ENCODE measurements at regions not wholly inside any gene's neighbourhood (a gene's known extent, or its start where the extent isn't known, plus 50 kb on each side); places are given as distances from the start of the nearest gene placed in this dataset.
"Not testable (repeated sequence)": the region's sequence is repeated elsewhere in the genome, so short reads cannot be mapped to it uniquely, and the experiment has no call there.

DNA sequence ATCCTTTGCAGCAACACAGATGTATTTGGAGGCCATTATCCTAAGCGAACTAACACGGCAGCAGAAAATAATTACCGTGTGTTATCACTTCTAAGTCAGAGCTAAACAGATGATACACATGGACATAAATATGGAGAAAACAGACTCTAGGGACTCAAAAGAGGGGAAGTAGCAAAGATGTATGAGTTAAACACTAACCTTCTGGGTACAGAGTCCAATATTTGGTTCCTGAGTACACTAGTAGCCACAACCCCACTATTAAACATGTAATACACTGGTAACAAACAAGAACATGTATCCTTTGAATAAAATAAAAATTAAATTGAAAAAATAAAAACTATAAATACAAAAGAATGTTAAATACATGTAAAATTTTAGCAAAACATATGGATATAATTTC, 118.0 kb upstream of the SLITRK5 start:
- Histone ChIP-seq H3K27me3 (no peaks in the 10 kb centered on the region), H3K4me3 (no peak overlapping the region), H3K4me1 (ENCODE audit: insufficient read depth) (no peaks in the 10 kb centered on the region), H3K27ac (no peak overlapping the region), H3K9me3 (no peaks in the 10 kb centered on the region), H3K36me3 (no peaks in the 10 kb centered on the region)
- intact Hi-C loops (cut with DNase I), result no loop called here
- WGBS, 3 donors, result 53 to 76% (median 57%) methylated on average over 3 of the region's 3 CpGs
- no peak for TF ChIP-seq POLR2A (IDR thresholded peaks at IDR 0.05)
- TF ChIP-seq EP300 (IDR thresholded peaks at IDR 0.05), result no peak
- TF ChIP-seq, protein P1, sequence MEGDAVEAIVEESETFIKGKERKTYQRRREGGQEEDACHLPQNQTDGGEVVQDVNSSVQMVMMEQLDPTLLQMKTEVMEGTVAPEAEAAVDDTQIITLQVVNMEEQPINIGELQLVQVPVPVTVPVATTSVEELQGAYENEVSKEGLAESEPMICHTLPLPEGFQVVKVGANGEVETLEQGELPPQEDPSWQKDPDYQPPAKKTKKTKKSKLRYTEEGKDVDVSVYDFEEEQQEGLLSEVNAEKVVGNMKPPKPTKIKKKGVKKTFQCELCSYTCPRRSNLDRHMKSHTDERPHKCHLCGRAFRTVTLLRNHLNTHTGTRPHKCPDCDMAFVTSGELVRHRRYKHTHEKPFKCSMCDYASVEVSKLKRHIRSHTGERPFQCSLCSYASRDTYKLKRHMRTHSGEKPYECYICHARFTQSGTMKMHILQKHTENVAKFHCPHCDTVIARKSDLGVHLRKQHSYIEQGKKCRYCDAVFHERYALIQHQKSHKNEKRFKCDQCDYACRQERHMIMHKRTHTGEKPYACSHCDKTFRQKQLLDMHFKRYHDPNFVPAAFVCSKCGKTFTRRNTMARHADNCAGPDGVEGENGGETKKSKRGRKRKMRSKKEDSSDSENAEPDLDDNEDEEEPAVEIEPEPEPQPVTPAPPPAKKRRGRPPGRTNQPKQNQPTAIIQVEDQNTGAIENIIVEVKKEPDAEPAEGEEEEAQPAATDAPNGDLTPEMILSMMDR (IDR thresholded peaks at IDR 0.05), result no peak
- DNase-seq, result no peak

DNA sequence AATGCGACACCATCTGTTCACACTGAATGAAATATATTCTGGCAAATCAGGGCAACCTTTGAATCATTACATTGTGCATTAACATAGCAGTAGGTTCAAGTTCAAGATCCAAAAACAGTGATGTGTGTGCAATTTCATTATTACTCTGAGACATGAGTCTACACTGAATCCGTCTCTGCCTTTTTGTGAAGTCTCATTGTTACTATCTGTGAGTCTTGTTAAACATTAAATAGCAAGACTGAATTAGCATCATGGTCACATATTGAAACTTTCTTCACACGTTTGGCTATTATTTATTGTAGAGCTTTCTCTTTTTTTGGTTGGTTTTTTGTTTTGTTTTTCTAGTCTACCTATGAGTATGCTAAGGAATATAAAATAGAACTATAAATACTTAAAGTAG, 117.1 kb upstream of the SLITRK5 start:
- no peaks in the 10 kb centered on the region for H3K4me1 ChIP-seq (ENCODE audit: insufficient read depth)
- H3K36me3 ChIP-seq, result no peaks in the 10 kb centered on the region
- no peak overlapping the region for H3K27ac ChIP-seq
- H3K27me3 ChIP-seq, result no peaks in the 10 kb centered on the region
- DNase-seq, result no peak
- no peaks in the 10 kb centered on the region for H3K9me3 ChIP-seq
- TF ChIP-seq EP300 (IDR thresholded peaks at IDR 0.05) (no peak), POLR2A (IDR thresholded peaks at IDR 0.05) (no peak)
- TF ChIP-seq, protein P1 (IDR thresholded peaks at IDR 0.05), result no peak
- no peak overlapping the region for H3K4me3 ChIP-seq
- WGBS, 3 donors, result 71 to 85% (median 81%) methylated on average over 3 of the region's 3 CpGs
- intact Hi-C loops (cut with DNase I), result no loop called here

DNA sequence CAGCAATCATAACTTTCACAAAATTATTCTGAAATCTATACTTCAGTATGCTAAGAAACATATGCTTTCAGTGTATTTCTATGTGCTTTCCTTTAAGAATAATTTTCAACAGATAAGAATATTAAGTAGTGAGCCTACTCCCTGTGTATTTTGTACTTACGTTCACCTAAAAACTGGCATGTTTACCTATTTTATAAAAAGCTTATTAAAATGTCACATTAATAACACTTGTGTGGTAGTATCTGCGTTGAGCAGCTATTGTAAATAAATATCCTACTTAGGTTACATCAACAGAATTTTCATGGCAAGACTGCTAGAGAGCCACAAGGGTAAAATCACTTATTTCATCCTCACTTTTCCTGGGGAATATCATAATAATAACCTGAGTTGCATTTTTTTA, 113.4 kb upstream of the SLITRK5 start:
- no peaks in the 10 kb centered on the region for H3K4me1 ChIP-seq (ENCODE audit: insufficient read depth)
- no peak overlapping the region for H3K4me3 ChIP-seq
- H3K36me3 ChIP-seq, result no peaks in the 10 kb centered on the region
- no peak for DNase-seq
- intact Hi-C loops (cut with DNase I), result no loop called here
- no peak for TF ChIP-seq POLR2A (IDR thresholded peaks at IDR 0.05)
- TF ChIP-seq, protein P1 (IDR thresholded peaks at IDR 0.05), result no peak
- TF ChIP-seq EP300 (IDR thresholded peaks at IDR 0.05), result no peak
- H3K27ac ChIP-seq, result no peak overlapping the region
- H3K27me3 ChIP-seq, result no peaks in the 10 kb centered on the region
- H3K9me3 ChIP-seq, result no peaks in the 10 kb centered on the region
- 16 to 39% (median 17%) methylated on average over 2 of the region's 2 CpGs for WGBS, 3 donors

DNA sequence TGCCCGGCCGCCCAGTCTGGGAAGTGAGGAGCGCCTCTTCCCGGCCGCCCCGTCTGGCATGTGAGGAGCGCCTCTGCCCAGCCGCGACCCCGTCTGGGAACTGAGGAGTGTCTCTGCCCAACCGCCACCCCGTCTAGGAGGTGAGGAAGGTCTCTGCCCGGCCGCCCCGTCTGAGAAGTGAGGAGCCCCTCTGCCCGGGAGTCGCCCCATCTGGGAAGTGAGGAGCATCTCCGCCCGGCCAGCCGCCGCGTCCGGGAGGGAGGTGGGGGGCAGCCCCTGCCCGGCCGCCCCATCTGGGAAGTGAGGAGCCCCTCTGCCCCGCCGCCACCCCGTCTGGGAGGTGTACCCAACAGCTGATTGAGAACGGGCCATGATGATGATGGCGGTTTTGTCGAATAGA, 109.6 kb upstream of the SLITRK5 start:
- 93 to 95% (median 94%) methylated on average over 21 to 31 of the region's 31 CpGs for WGBS, 3 donors
- intact Hi-C loops (cut with DNase I), result not testable (repeated sequence)
- DNase-seq, result peak in 2 of 5 donors; percentile 7 to 12

DNA sequence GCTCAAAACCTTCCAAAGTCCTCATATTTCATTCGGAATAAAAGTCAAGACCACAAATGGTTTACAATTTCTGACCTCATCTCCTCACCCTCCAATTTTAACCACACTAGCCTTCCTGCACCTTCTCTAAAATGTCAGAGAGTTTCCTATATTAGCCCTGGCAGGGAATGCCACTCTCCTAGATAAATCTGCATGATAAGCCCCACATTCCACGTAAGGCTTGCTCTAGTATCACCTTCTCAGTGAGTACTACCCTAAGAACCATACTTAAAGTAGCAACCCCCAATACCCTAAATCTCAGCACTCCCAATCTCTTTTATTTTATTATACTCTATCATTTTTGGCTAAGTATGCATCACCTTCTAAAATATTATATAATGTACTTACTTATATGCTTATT, 100.5 kb upstream of the SLITRK5 start:
- no peak overlapping the region for H3K4me3 ChIP-seq
- no peaks in the 10 kb centered on the region for H3K27me3 ChIP-seq
- no peaks in the 10 kb centered on the region for H3K36me3 ChIP-seq
- H3K9me3 ChIP-seq, result no peaks in the 10 kb centered on the region
- intact Hi-C loops (cut with DNase I), result no loop called here
- no peak for TF ChIP-seq POLR2A (IDR thresholded peaks at IDR 0.05)
- TF ChIP-seq, protein P1 (IDR thresholded peaks at IDR 0.05), result no peak
- TF ChIP-seq EP300 (IDR thresholded peaks at IDR 0.05), result no peak
- H3K27ac ChIP-seq, result no peak overlapping the region
- 57 to 74% (median 64%) methylated on average over 2 of the region's 2 CpGs for WGBS, 3 donors
- DNase-seq, result no peak
- no peaks in the 10 kb centered on the region for H3K4me1 ChIP-seq (ENCODE audit: insufficient read depth)

More for the DNA sequence above, 109.6 kb upstream of the SLITRK5 start:
- not testable (repeated sequence) for H3K36me3 ChIP-seq; H3K4me3 ChIP-seq; H3K27me3 ChIP-seq; H3K9me3 ChIP-seq; H3K4me1 ChIP-seq (ENCODE audit: insufficient read depth); H3K27ac ChIP-seq

Measured in ovary (tissue), 7 donors.